Left hindlimb (tissue), 1 donor: ENCODE measurements at regions not wholly inside any gene's neighbourhood (a gene's known extent, or its start where the extent isn't known, plus 50 kb on each side); places are given as distances from the start of the nearest gene placed in this dataset.
"Not testable (repeated sequence)": the region's sequence is repeated elsewhere in the genome, so short reads cannot be mapped to it uniquely, and the experiment has no call there.

Experiments
- DNase-seq: peaks from one replicate; pipeline ENCODE4 v3.0.0-alpha.2; 2018

DNA sequence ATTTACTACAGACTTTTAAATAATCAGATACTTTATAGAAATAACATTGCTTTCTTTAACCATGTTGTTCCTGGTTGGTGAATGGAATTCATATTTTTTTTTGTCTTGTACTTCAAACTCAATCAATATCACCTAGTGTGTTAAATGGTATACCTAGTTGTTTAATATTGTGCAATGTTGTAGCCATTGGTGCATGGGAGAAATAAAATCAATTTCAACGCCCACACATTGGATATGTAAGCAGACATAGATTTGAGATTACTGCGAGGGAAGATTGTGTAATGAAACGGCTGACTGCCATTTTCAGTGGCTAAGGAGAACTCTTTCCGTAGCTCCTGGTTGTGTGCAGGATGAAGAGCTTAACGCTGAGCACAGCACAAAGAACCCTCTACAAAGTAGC, 626.1 kb downstream of the TMEM182 start:
- no peak for DNase-seq

DNA sequence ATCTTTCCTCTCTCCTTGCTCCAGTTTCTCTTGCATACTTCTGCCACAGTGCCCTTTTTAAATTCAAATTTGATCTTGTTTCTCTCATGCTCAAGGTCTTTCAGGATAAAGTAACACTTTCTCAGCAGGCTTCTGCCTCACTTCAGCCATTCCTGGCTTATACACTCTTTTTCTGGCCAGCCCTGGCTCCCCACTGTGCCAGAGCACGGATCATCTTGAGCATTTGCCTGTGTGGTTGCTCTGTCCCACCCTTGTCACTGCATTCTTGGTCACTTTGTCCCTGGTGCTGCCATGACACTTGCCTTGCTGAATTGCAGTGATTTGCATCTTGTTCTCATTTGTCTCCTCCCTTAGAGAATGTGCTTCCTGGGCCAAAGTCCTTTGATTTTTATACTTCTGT, 634.3 kb downstream of the TMEM182 start:
- DNase-seq: no peak

DNA sequence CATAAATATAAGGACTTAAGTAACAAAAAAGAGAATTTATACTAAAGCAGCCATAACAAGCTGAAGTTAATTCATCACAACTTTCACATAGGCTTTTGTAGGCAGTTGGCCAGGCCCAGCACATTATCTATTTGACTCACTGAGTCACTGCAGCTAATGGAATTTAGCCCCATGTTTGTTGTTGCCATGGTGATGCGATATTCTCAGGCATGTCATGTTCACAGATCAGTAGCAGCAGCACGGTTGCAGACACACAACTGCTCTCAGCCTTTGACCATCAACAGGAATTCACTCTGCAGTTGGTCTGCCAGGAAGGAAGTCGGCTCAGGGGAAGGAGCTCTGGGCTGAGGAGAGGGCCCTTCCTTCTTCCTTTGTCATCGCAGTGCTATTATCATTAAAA, 639.8 kb downstream of the TMEM182 start:
- DNase-seq: no peak

DNA sequence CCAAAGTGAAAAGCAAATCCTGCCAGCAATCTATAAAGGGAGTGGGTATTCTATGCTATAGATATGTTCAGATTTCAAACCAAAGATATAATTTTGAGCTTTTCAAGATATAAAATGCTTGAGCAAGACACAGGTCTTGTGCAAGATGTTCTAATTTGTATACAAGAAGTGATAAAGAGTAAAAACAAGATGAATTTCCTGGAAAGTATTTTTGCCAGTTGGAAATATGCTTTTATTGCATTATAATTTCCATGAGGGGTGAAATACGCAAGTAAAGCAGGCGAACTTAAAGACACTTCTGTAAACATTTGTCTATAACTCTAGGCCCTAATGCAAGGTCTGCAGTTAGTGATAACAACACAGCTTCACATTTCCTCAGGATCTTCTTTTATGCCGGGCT, 640.5 kb downstream of the TMEM182 start:
- DNase-seq: no peak

DNA sequence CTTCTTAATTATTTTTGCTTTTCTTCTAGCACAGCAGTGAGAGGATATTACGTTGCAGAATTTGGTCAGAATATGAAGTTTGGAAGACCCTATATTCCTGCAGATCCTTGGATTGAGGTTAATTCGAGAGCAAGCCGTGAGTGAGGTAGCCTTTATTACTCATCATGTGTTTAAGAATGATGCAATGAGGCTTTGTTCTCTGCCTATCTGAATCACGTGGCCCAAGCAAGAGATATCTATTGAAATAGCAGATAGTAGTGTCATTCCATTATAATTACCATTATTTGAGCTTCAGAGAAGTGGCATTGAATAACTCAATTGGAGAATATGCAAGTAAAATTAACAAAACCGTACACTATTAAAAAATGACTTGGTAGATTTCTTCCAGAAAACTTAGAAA, 641.1 kb downstream of the TMEM182 start:
- no peak for DNase-seq

DNA sequence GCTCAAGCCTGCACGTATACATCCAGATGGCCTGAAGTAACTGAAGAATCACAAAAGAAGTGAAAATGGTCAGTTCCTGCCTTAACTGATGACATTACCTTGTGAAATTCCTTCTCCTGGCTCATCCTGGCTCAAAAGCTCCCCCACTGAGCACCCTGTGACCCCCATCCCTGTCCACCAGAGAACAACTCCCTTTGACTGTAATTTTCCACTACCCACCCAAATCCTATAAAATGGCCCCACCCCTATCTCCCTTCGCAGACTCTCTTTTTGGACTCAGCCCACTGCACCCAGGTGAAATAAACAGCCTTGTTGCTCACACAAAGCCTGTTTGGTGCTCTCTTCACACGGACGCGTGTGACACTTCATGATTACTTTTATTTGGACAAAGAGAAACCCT, 641.6 kb downstream of the TMEM182 start:
- DNase-seq: not testable (repeated sequence)

DNA sequence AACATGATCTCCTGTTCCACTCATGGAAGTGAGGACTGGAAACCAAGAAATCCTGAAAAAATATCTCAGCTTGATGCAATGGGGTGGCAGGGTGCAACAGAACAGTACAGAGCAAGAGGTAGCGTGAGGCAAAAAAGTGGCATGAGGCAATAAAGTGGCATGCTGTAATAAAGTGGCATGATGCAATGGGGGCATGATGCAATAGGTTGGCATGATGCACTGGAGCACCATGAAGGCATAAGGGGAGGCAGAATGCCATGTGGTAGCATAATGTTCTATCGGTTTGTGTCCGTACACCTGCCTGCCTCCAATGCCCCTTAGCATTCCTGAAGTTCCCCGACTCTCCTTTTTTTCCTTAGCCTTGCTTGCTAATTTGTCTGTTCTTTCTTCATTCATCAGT, 648.4 kb downstream of the TMEM182 start:
- DNase-seq: no peak

DNA sequence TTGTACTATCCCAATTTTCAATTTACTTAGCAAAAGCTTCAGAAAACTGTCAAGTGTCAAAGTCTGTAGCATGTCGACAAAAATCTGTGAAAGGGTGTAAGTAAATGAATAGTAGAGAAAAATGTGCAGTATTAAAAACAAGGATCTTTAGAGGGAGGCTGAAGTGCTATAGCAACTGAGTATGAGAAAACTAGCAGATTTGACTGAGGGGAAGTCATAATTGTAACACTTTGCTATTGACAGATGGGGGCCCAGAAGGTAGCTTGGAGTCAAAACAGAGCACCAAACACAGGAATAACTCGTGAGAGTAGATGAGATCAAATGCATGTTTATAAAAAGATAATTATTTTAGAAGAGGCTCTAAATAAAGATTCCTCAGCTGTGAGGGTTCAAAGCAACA, 657.7 kb downstream of the TMEM182 start:
- no peak for DNase-seq

DNA sequence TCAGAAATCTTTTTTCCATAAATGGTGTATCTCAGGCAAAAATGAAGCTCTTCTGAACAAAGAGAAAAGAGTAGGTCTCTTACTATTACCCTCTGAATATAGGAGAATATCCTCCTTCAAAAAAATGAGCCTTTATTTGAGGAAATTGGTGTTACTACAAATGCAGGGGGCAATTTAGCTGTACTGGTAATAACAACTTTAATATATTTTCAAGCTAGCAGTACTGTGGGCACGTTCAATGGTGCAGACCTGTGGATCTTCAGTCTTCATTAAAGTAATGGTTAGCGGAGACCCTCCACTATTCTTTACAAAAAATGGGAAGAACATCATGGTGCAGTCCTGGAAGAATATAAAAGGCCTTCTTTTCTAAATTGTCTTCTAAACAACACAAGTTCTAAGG, 661.3 kb downstream of the TMEM182 start:
- no peak for DNase-seq

DNA sequence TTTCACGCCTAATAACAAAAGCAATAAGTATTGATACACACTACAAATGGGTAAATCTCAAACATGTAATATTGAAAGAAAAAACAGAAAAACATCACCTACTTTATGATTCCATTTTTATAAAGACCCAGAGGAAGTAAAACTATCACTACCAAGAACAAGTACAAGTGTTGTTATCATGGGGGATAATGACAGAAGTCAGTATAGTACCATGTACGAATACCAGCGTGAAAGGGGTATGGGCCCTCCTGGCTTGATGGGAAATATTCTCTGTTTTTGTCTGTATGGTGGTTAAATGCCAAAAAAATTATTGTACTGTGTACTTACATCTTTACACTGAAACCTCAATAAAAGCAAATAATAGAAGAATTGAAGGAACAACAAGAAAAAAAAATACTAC, 665.7 kb downstream of the TMEM182 start:
- DNase-seq: no peak

DNA sequence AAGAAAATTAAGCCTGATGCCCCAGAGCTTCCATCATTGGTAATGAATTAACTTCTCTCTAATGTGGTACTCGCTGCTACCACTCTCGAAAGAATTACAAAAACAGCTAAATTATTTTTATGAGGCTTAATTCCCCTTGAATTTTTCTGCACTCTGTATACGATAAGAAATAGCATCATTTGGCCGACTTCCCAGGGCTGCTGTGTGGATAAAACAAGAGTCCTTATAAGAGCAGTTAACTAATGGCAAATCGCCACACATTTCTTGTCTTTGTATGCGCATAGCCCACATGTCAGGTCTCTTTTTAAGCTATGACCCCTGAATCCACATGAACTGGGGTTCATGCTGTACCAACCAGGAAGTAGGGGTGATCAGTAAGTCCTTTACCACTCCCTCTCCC, 668.4 kb downstream of the TMEM182 start:
- no peak for DNase-seq

DNA sequence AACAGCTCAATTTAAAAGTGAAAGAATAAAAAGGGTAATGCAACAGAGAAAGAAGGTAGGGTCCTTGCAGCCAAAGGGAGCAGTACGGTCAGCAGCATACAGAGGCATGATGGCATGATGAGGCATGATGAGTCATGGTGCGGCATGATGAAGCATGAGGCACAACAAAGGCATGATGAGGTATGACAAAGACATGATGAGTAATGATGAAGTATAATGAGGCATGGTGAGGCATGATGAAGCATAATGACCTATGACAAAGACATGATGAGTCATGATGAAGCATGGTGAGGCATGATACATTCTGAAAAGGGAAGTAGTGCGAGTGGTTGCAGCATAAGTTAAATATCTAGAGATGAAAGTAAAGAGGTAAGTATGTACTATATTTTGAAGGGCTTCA, 673.2 kb downstream of the TMEM182 start:
- DNase-seq: no peak

DNA sequence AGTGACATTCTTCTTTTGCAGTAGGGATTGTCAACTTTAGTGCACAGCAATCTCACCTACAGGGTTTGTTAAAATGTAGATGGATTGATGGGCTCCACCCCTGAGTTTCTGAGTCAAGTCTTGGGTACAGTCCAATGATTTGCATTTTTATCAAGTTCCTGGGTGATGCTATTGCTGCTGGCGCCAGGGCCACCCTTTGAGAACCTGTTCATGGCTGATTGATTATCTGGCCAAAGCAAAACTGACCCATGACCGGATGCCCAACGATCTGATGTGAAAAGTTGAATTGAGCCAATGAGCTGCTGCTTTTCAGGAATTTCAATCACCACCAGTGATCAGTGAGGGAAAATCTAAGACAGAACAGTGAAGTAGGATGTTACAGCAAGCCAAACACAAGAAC, 675.3 kb downstream of the TMEM182 start:
- DNase-seq: no peak

DNA sequence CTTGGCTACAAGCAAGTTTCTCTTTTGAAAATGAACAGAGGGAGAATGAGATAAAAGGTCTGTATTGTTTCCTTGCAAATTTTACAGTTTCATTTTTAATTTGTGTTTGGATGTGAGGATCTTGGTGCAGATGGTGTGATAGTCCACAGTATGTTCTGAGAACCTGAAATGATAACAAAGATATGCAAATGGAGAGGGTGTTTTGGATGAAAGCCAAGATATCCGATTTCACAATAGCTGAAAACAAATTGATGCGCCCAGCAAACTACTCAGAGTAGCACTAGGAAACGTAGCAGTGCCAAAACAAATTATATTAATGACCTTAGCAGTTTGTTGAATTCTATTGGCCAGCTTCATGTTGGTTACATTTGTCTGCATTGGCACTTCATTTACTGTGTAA, 683.5 kb downstream of the TMEM182 start:
- no peak for DNase-seq

DNA sequence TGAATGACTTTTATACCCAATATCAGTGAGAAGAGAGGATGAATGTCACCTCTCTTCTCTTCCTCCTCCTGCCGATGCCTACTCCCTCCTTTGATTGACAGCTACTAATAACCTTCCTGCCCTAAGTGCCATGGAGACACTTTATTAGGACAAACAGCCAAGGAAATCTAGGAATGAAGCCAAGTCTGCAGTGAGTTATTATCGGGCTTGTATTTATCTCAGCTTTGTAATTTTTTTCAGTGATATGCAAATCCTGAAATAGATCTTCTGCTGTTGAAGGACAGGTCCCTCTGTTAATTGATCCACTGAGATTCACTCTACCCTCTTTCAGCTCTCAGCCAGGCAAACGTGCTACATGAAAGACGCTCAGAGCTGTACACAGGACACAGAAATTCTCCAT, 686.7 kb downstream of the TMEM182 start:
- no peak for DNase-seq

DNA sequence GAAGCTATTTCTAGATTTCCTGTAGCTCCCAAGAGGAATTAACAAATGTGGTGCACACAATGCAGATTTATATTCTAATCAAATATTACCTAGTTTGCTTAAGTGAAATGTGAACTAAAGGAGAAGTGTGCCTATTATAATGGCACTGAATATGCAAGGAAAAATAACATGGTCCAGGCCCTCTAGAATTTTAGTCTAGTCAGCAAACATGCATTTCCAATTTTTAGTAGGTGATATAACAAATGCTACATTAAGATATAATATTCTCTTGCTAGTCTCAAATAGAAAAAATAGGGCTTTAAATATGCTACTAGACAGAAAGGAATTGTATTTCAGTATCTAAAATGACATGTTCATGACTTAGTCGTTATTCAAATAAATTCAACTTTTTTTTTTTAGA, 689.5 kb downstream of the TMEM182 start:
- DNase-seq: no peak

DNA sequence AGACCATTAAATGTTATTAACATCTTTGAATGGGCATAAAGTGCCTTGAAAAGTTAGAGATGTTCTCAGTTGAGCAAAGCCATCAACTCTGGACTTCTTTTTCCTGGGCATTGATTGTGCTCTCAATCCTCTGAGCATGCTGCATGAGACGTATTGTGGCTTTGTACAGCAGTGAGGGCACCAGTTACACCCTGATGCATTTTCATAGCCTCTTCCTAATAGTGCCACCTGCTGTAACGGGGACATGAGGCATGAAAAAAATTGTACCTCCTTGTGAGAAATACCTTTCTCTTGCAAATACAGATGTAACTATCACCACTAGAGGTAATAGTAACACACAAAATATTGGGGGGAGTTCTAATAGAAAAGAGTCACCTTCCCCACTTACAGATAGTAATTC, 697.5 kb downstream of the TMEM182 start:
- no peak for DNase-seq

DNA sequence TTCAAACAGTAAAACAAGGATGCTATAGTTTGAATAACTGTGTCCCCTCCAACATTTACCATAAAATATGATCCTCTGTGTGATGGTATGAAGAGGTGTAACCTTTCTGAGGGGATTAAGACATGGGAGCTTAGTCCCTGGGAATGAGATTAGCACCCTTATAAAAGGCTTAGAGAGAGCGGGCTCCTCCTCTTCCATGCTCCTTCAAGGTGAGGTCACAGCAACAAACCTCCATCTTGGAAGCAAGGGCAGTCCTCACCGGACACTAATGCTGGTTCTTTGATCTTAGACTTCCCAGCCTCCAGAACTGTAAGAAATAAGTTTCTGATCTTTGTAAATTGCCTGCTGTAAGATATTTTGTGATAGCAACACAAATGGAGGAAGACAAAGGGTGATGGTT, 700.3 kb downstream of the TMEM182 start:
- no peak for DNase-seq

DNA sequence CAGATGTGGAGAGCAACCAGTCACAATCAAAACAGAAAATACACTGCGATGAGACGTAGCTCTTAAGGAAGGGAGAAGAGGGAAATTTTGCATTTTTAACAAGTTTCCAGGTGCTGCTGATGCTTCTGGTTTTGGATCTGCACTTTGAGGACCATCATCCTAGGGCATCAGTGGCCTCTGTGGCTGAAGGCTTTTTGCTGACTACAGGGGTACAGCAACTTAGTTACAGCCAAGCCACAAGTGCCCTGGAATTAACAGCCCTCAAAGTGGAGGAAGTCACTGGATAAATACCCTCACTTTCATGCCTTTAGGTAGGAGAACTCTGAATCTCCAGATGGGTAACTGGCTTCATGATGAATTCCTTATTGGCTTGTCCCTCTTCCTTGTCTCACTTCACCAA, 700.9 kb downstream of the TMEM182 start:
- DNase-seq: no peak

DNA sequence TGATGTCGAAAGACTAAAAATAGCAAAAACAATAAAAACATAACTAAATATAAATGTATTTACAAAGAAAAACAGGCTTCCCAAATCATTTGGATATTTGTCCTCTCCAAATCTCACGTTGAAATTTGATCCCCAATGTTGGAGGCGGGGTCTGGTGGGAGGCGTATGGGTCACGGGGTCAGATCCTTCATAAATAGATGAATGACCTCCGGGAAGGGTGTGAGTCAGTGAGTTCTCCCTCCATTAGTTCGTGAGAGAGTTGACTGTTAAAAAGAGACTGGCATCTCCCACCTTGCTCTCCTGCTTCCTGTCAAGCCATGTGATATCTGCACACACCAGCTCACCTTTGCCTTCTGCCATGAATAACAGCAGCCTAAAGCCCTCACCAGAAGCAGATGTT, 703.0 kb downstream of the TMEM182 start:
- no peak for DNase-seq

DNA sequence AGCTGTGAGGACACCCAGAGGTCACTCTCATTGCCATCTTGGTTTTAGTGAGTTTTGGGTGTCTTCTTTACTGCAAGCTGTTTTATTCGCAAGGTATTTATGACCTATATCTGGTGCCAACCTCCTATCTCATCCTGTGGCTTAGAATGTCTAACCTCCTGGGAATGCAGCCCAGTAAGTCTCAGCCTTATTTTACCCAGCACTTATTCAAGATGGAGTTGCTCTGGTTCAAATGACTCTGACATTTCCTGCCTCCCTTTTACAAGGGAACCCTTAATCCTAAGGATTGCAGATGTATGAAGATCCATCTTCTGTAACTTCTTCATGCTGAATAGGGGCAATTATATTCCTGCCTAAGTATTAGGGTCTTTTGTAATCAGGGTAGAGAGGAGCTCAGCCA, 708.0 kb downstream of the TMEM182 start:
- DNase-seq: no peak

DNA sequence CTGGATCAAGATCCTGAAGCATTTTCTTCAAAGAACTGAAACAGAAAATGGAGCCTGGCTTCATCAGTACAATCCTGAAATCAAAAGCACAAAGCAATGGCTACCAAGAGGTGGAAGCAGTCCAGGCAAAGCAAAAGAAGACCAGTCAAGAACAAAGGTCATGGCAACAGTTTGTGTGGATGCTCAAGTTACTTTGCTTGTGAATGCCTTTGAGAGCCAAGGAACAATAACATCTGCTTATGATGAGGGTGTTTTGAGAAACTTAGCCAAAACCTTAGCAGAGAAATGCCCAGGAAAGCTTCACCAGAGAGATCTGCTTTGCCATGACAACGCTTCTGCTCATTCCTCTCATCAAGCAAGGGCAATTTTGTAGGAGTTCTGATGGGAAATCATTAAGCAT, 723.1 kb downstream of the TMEM182 start:
- no peak for DNase-seq

DNA sequence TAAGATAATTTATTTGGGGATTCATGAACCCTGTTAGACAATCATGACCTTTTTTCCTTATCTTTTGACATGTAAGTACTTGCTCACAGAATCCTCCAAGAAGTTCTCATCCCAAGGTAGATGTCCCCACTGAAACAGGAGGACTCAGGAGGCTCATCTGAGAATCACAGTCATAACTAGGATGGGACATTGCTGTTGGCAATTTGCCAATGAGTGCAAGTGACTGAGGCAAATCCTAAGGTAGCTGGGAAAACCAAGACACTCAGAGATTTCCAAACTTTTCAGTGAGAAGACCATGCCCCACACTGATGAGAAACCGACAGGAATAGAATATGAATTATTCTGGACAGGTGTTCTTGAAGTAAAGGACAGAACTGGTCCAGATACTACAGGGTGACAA, 735.0 kb downstream of the TMEM182 start:
- DNase-seq: no peak

DNA sequence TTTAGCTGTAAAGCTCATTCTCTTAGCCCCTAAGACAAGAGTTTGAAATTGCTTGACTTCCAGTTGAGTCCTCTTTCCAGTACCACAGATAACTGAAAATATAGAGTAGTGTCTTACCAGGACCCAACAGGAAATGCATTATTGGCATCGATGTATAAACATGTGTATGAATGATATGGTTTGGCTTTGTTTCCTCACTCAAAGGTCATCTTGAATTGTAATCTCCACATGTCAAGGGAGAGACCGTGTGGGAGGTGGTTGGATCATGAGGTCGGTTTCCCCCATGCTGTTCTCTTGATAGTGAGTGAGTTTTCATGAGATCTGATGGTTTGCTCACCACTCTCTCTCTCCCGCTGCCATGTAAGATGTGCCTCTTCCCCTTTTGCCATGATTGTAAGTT, 745.0 kb downstream of the TMEM182 start:
- DNase-seq: no peak

DNA sequence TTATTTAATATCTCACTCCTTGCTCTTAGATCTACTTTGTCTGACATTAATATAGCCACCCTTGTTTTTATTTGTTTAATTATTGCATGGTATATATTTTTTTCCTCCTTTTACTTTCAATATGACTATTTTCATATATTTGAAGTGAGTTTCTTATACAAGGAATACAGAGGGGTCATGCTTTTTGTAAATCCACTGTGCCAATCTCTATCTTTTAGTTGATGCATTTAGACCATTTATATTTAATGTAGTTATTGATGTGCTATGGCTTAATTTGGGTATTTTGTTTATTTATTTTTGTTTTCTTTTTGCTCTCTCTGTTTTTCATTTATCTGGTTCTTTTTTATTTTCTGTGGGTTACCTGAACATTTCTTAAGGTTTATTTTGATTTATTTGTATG, 750.6 kb downstream of the TMEM182 start:
- no peak for DNase-seq

DNA sequence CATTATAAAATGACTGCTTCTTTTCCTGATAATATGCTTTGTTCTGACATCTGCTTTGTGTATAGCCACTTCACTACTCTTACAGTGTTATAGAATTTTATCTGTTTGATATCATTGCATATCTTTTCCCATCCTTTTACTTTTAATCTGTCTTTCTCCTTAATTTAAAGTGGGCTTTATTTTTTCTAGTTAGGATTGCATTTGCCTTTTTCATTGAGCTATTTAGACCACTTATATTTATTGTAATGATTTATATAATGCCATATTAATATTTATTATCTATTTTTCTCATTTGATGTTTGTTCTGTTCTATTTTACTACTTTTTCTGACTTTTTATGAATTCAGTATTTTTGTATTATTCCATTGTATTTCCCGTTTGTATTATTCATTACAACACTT, 758.7 kb downstream of the TMEM182 start:
- no peak for DNase-seq
